ENCODE measurements at regions not wholly inside any gene's neighbourhood (a gene's known extent, or its start where the extent isn't known, plus 50 kb on each side); places are given as distances from the start of the nearest gene placed in this dataset.

GRCh38 chr13:95447814-95448213 lies 104.7 kb upstream of the CLDN10 start:
- no peak for DNase-seq (ENCODE audit: low spot score)
- TF ChIP-seq EZH2phosphoT487 (IDR thresholded peaks at IDR 0.05; ENCODE audit: borderline replicate concordance, low read depth, low read length) (no peak), CTCF (conservative IDR thresholded peaks at IDR 0.05; ENCODE audit: low read length) (no peak)
- no peak overlapping the region for H3K4me2 ChIP-seq (ENCODE audit: low read length)
- no peak overlapping the region for H2AFZ ChIP-seq (ENCODE audit: low read length)
- BruUV-seq (replicated peaks) = no TSS peak
- H3K36me3 ChIP-seq (ENCODE audit: insufficient read depth, low read length) = no peaks in the 10 kb centered on the region
- no peaks in the 10 kb centered on the region for H3K9me3 ChIP-seq (ENCODE audit: low read length)
- no peaks in the 10 kb centered on the region for H4K20me1 ChIP-seq (ENCODE audit: insufficient read depth, low read length)
- no peaks in the 10 kb centered on the region for H3K4me1 ChIP-seq (ENCODE audit: insufficient read depth, low read length, poor library complexity, severe bottlenecking)
- POLR2A ChIA-PET = no interaction called here
- no peaks in the 10 kb centered on the region for H3K79me2 ChIP-seq (ENCODE audit: insufficient read depth, low read depth, low read length)
- no peak overlapping the region for H3K27ac ChIP-seq (ENCODE audit: low read depth, low read length, poor library complexity, severe bottlenecking)
- H3K4me3 ChIP-seq (ENCODE audit: low read depth, low read length, poor library complexity, severe bottlenecking) = no peak overlapping the region
- CTCF ChIA-PET (ENCODE audit: unreplicated experiment) = no interaction called here
- H3K9me2 ChIP-seq (ENCODE audit: insufficient read depth, low read length) = no peaks in the 10 kb centered on the region
- intact Hi-C loops (cut with micrococcal nuclease; ENCODE audit: unreplicated experiment) = no loop called here

- POLR2A ChIA-PET = no interaction called here
- DNase-seq (ENCODE audit: low spot score) = no peak
- H3K79me2 ChIP-seq (ENCODE audit: insufficient read depth, low read depth, low read length) = no peaks in the 10 kb centered on the region
- H3K36me3 ChIP-seq (ENCODE audit: insufficient read depth, low read length) = no peaks in the 10 kb centered on the region
- H3K9me2 ChIP-seq (ENCODE audit: insufficient read depth, low read length) = no peaks in the 10 kb centered on the region
- CTCF ChIA-PET (ENCODE audit: unreplicated experiment) = no interaction called here
- no peak overlapping the region for H3K4me3 ChIP-seq (ENCODE audit: low read depth, low read length, poor library complexity, severe bottlenecking)
- no peaks in the 10 kb centered on the region for H4K20me1 ChIP-seq (ENCODE audit: insufficient read depth, low read length)
- intact Hi-C loops (cut with micrococcal nuclease; ENCODE audit: unreplicated experiment) = no loop called here
- no peaks in the 10 kb centered on the region for H3K4me1 ChIP-seq (ENCODE audit: insufficient read depth, low read length, poor library complexity, severe bottlenecking)
- H2AFZ ChIP-seq (ENCODE audit: low read length) = no peak overlapping the region
- H3K9me3 ChIP-seq (ENCODE audit: low read length) = no peaks in the 10 kb centered on the region
- no peak overlapping the region for H3K4me2 ChIP-seq (ENCODE audit: low read length)
- TF ChIP-seq CTCF (conservative IDR thresholded peaks at IDR 0.05; ENCODE audit: low read length) = no peak
- TF ChIP-seq EZH2phosphoT487 (IDR thresholded peaks at IDR 0.05; ENCODE audit: borderline replicate concordance, low read depth, low read length) = no peak
- no peak overlapping the region for H3K27ac ChIP-seq (ENCODE audit: low read depth, low read length, poor library complexity, severe bottlenecking)
- no TSS peak for BruUV-seq (replicated peaks)
Observed at GRCh38 chr13:95451656-95452055, 100.9 kb upstream of the CLDN10 start.

- CTCF ChIA-PET (ENCODE audit: unreplicated experiment) = no interaction called here
Observed at GRCh38 chr13:95452375-95452774, 100.1 kb upstream of the CLDN10 start.

More at GRCh38 chr13:95452375-95452774, 100.1 kb upstream of the CLDN10 start:
- Histone ChIP-seq H4K20me1 (ENCODE audit: insufficient read depth, low read length) (no peaks in the 10 kb centered on the region), H3K36me3 (ENCODE audit: insufficient read depth, low read length) (no peaks in the 10 kb centered on the region), H3K27ac (ENCODE audit: low read depth, low read length, poor library complexity, severe bottlenecking) (no peak overlapping the region), H3K9me3 (ENCODE audit: low read length) (no peaks in the 10 kb centered on the region), H3K79me2 (ENCODE audit: insufficient read depth, low read depth, low read length) (no peaks in the 10 kb centered on the region), H2AFZ (ENCODE audit: low read length) (no peak overlapping the region), H3K4me1 (ENCODE audit: insufficient read depth, low read length, poor library complexity, severe bottlenecking) (no peaks in the 10 kb centered on the region), H3K4me3 (ENCODE audit: low read depth, low read length, poor library complexity, severe bottlenecking) (no peak overlapping the region), H3K9me2 (ENCODE audit: insufficient read depth, low read length) (no peaks in the 10 kb centered on the region), H3K4me2 (ENCODE audit: low read length) (no peak overlapping the region)
- intact Hi-C loops (cut with micrococcal nuclease; ENCODE audit: unreplicated experiment) = no loop called here
- no peak for DNase-seq (ENCODE audit: low spot score)
- no peak for TF ChIP-seq EZH2phosphoT487 (IDR thresholded peaks at IDR 0.05; ENCODE audit: borderline replicate concordance, low read depth, low read length)
- no peak for TF ChIP-seq CTCF (conservative IDR thresholded peaks at IDR 0.05; ENCODE audit: low read length)
- no TSS peak for BruUV-seq (replicated peaks)
- POLR2A ChIA-PET = no interaction called here
